HCT116 (cell line): ENCODE measurements at regions not wholly inside any gene's neighbourhood (a gene's known extent, or its start where the extent isn't known, plus 50 kb on each side); places are given as distances from the start of the nearest gene placed in this dataset.

Experiments
- ATAC-seq: fragments of 200-7000 bp; cut with Tn5 transposase; 2 replicates; pipeline ENCODE4 v1.9.1; 2020; ENCODE audit warnings: mild to moderate bottlenecking, moderate library complexity
- BruUV-seq: library from RNA; stranded (reverse); fragments of 400-500 nt; replicated peaks from 2 replicates; lab custom pipeline; 2021; lab: Mats Ljungman, UMichigan
- CTCF ChIA-PET: fragments of 300-600 bp; sonication (Branson Sonifier 250); formaldehyde crosslinking; loops from one replicate; lab custom pipeline; 2021; ENCODE audit warnings: antibody characterized with exemption; lab: Charles Lee
- POLR2A ChIA-PET: fragments of 300-600, 350-600 bp; sonication (Branson Sonifier 250); formaldehyde crosslinking; loops from one replicate; lab custom pipeline; 2021; ENCODE audit warnings: antibody characterized with exemption; lab: Charles Lee
- RAD21 ChIA-PET, 2 experiments: fragments of 300-600 bp; sonication (Branson Sonifier 250); formaldehyde crosslinking; loops; one replicate each; lab custom pipeline; 2023; ENCODE audit warnings: low total read pairs in 2 of 2; ENCODE audit not compliant: uncharacterized antibody in 2 of 2, unreplicated experiment in 2 of 2, low non-redundant PET in 1 of 2; lab: Charles Lee
- DNase-seq: peaks from one replicate; pipeline ENCODE4 v3.0.0-alpha.2; 2010; ENCODE audit warnings: low read depth, low spot score
- H2AFZ ChIP-seq: fragments of 200-600 bp; shearing (Covaris generic), sonication (generic); 2 replicates; pipeline ENCODE4 v1.6.1; 2017; ENCODE audit warnings: low read depth, mixed run types, mixed read lengths, antibody characterized with exemption, low read length; ENCODE audit not compliant: poor library complexity, severe bottlenecking
- H3K27ac ChIP-seq: 2 replicates; pipeline ENCODE4 v1.5.1; 2012; ENCODE audit warnings: low read depth, low read length
- H3K27me3 ChIP-seq: fragments of 200-600 bp; sonication (generic); 2 replicates; pipeline ENCODE4 v1.6.1; 2016; ENCODE audit warnings: mixed run types, low read length, mixed read lengths; ENCODE audit not compliant: insufficient read depth
- H3K36me3 ChIP-seq, 2 experiments: fragments of 200-500 bp in 1 of 2; fragments of 200-600 bp in 1 of 2; sonication (Bioruptor generic) in 1 of 2; sonication (generic) in 1 of 2; 2 replicates each; pipeline versions ENCODE4 v1.5.1 to v1.6.1; 2014 to 2016; ENCODE audit warnings: low read length in 2 of 2, inconsistent platforms in 1 of 2, mixed read lengths in 1 of 2, mixed run types in 1 of 2; ENCODE audit not compliant: insufficient read depth in 2 of 2, control insufficient read depth in 1 of 2
- H3K4me1 ChIP-seq, 2 experiments: fragments of 200-600 bp in 1 of 2; sonication (generic) in 1 of 2; 2 replicates each; pipeline versions ENCODE4 v1.5.1 to v1.6.1; 2012 to 2017; ENCODE audit warnings: low read length in 2 of 2, inconsistent platforms in 1 of 2, mild to moderate bottlenecking in 1 of 2, mixed read lengths in 1 of 2, mixed run types in 1 of 2, moderate library complexity in 1 of 2; ENCODE audit not compliant: insufficient read depth in 2 of 2, control insufficient read depth in 1 of 2
- H3K4me2 ChIP-seq: fragments of 200-600 bp; sonication (generic); 2 replicates; pipeline ENCODE4 v1.6.1; 2017; ENCODE audit warnings: mixed run types, low read length, mixed read lengths
- H3K4me3 ChIP-seq, 2 experiments: fragments of 200-600 bp in 1 of 2; sonication (generic) in 1 of 2; replicated peaks in 1 of 2; 2 replicates each; pipeline ENCODE4 v1.5.1; 2011 to 2016; ENCODE audit warnings: low read length in 2 of 2, control low read depth in 1 of 2, low read depth in 1 of 2, mild to moderate bottlenecking in 1 of 2, mixed read lengths in 1 of 2, mixed run types in 1 of 2
- H3K79me2 ChIP-seq: fragments of 200-600 bp; sonication (generic); 2 replicates; pipeline ENCODE4 v1.6.1; 2017; ENCODE audit warnings: mild to moderate bottlenecking, mixed run types, low read length, moderate library complexity, mixed read lengths; ENCODE audit not compliant: insufficient read depth
- H3K9ac ChIP-seq: fragments of 200-600 bp; sonication (generic); 2 replicates; pipeline ENCODE4 v1.6.1; 2016; ENCODE audit warnings: low read length, mixed read lengths
- H3K9me2 ChIP-seq: fragments of 200-600 bp; sonication (generic), shearing (Covaris generic); 2 replicates; pipeline ENCODE4 v1.6.1; 2017; ENCODE audit warnings: mixed run types, mild to moderate bottlenecking, moderate library complexity; ENCODE audit not compliant: insufficient read depth
- H3K9me3 ChIP-seq, 2 experiments: fragments of 200-500 bp in 1 of 2; fragments of 200-600 bp in 1 of 2; sonication (Bioruptor generic) in 1 of 2; sonication (generic) in 1 of 2; 2 replicates each; pipeline ENCODE4 v1.6.1; 2014 to 2017; ENCODE audit warnings: low read length in 2 of 2, mixed read lengths in 2 of 2, inconsistent platforms in 1 of 2, low read depth in 1 of 2, mild to moderate bottlenecking in 1 of 2, mixed run types in 1 of 2, moderate library complexity in 1 of 2; ENCODE audit not compliant: control insufficient read depth in 1 of 2, insufficient read depth in 1 of 2
- H4K20me1 ChIP-seq: fragments of 200-600 bp; sonication (generic), shearing (Covaris generic); 2 replicates; pipeline ENCODE4 v1.6.1; 2017; ENCODE audit warnings: mixed run types, mild to moderate bottlenecking, moderate library complexity; ENCODE audit not compliant: insufficient read depth
- CBX3 ChIP-seq: IDR thresholded peaks from 2 replicates; pipeline ENCODE4 v1.6.1; 2012; ENCODE audit warnings: low read depth
- CEBPB ChIP-seq: IDR thresholded peaks from 2 replicates; pipeline ENCODE4 v1.6.1; 2012; ENCODE audit warnings: low read depth
- EGR1 ChIP-seq: IDR thresholded peaks from 2 replicates; pipeline ENCODE4 v1.6.1; 2012; ENCODE audit warnings: low read depth
- EZH2 ChIP-seq: fragments of 200-600 bp; sonication (generic); IDR thresholded peaks from 2 replicates; pipeline ENCODE4 v1.6.1; 2017; ENCODE audit warnings: antibody characterized with exemption, mixed run types
- FOSL1 ChIP-seq: IDR thresholded peaks from 2 replicates; pipeline ENCODE4 v1.6.1; 2012; ENCODE audit warnings: low read depth
- JUND ChIP-seq: IDR thresholded peaks from 2 replicates; pipeline ENCODE4 v1.6.1; 2012
- RAD21 ChIP-seq: IDR thresholded peaks from 2 replicates; pipeline ENCODE4 v1.6.1; 2012; ENCODE audit warnings: low read depth, mild to moderate bottlenecking
- SP1 ChIP-seq: IDR thresholded peaks from 2 replicates; pipeline ENCODE4 v1.6.1; 2012; ENCODE audit warnings: low read depth
- SRF ChIP-seq: IDR thresholded peaks from 2 replicates; pipeline ENCODE4 v1.6.1; 2012; ENCODE audit warnings: low read depth
- TCF7L2 ChIP-seq: IDR thresholded peaks from 2 replicates; pipeline ENCODE4 v1.7.0; 2011; ENCODE audit warnings: borderline replicate concordance, inconsistent platforms; ENCODE audit not compliant: insufficient read depth, insufficient read length; ENCODE audit errors: extremely low read depth
- YY1 ChIP-seq: IDR thresholded peaks from 2 replicates; pipeline ENCODE4 v1.6.1; 2011; ENCODE audit warnings: low read length, low read depth, moderate library complexity, mild to moderate bottlenecking; ENCODE audit not compliant: insufficient replicate concordance; ENCODE audit errors: extremely low read depth
- ZBTB33 ChIP-seq: IDR thresholded peaks from 2 replicates; pipeline ENCODE4 v1.6.1; 2011; ENCODE audit warnings: mild to moderate bottlenecking, low read length, moderate library complexity; ENCODE audit not compliant: insufficient replicate concordance; ENCODE audit errors: extremely low read depth
- intact Hi-C: fragments of 100-400 bp; cut with micrococcal nuclease; formaldehyde crosslinking; loops from 2 replicates; pipeline ENCODE4 v1.10.0; 2022
- TF ChIP-seq, protein P1 (sequence below): IDR thresholded peaks from 2 replicates; pipeline ENCODE4 v1.6.1; 2012; ENCODE audit warnings: low read depth
- TF ChIP-seq, protein P2 (sequence below): IDR thresholded peaks from 2 replicates; pipeline ENCODE4 v1.6.1; 2012
- TF ChIP-seq, protein P3 (sequence below), 3 experiments: fragments of 200-600 bp in 1 of 3; sonication (generic) in 1 of 3; IDR thresholded peaks in 2 of 3; conservative IDR thresholded peaks in 1 of 3; 2 replicates each; pipeline ENCODE4 v1.5.1; 2012 to 2017; ENCODE audit warnings: low read depth in 2 of 3, low read length in 2 of 3, antibody characterized with exemption in 1 of 3, borderline replicate concordance in 1 of 3, control low read depth in 1 of 3, mild to moderate bottlenecking in 1 of 3, mixed read lengths in 1 of 3, mixed run types in 1 of 3, moderate library complexity in 1 of 3; ENCODE audit not compliant: insufficient read depth in 1 of 3

- POLR2A ChIA-PET, result no interaction called here
- TF ChIP-seq EZH2, result no peak
- TF ChIP-seq, protein P1, sequence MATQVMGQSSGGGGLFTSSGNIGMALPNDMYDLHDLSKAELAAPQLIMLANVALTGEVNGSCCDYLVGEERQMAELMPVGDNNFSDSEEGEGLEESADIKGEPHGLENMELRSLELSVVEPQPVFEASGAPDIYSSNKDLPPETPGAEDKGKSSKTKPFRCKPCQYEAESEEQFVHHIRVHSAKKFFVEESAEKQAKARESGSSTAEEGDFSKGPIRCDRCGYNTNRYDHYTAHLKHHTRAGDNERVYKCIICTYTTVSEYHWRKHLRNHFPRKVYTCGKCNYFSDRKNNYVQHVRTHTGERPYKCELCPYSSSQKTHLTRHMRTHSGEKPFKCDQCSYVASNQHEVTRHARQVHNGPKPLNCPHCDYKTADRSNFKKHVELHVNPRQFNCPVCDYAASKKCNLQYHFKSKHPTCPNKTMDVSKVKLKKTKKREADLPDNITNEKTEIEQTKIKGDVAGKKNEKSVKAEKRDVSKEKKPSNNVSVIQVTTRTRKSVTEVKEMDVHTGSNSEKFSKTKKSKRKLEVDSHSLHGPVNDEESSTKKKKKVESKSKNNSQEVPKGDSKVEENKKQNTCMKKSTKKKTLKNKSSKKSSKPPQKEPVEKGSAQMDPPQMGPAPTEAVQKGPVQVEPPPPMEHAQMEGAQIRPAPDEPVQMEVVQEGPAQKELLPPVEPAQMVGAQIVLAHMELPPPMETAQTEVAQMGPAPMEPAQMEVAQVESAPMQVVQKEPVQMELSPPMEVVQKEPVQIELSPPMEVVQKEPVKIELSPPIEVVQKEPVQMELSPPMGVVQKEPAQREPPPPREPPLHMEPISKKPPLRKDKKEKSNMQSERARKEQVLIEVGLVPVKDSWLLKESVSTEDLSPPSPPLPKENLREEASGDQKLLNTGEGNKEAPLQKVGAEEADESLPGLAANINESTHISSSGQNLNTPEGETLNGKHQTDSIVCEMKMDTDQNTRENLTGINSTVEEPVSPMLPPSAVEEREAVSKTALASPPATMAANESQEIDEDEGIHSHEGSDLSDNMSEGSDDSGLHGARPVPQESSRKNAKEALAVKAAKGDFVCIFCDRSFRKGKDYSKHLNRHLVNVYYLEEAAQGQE, result peak; percentile 57
- TF ChIP-seq EGR1, result no peak
- no peak for TF ChIP-seq SRF
- TF ChIP-seq, protein P2, sequence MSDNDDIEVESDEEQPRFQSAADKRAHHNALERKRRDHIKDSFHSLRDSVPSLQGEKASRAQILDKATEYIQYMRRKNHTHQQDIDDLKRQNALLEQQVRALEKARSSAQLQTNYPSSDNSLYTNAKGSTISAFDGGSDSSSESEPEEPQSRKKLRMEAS, result no peak
- TF ChIP-seq TCF7L2, result no peak
- TF ChIP-seq, protein P3, sequence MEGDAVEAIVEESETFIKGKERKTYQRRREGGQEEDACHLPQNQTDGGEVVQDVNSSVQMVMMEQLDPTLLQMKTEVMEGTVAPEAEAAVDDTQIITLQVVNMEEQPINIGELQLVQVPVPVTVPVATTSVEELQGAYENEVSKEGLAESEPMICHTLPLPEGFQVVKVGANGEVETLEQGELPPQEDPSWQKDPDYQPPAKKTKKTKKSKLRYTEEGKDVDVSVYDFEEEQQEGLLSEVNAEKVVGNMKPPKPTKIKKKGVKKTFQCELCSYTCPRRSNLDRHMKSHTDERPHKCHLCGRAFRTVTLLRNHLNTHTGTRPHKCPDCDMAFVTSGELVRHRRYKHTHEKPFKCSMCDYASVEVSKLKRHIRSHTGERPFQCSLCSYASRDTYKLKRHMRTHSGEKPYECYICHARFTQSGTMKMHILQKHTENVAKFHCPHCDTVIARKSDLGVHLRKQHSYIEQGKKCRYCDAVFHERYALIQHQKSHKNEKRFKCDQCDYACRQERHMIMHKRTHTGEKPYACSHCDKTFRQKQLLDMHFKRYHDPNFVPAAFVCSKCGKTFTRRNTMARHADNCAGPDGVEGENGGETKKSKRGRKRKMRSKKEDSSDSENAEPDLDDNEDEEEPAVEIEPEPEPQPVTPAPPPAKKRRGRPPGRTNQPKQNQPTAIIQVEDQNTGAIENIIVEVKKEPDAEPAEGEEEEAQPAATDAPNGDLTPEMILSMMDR (IDR thresholded peaks at IDR 0.05 in 2 of 3, conservative IDR thresholded peaks at IDR 0.05 in 1 of 3; ENCODE audit: borderline replicate concordance in 1 of 3, insufficient read depth in 1 of 3, low read depth in 2 of 3, low read length in 2 of 3), result peak; percentile 70 to 76 (median 75)
- peak; percentile 80 for TF ChIP-seq RAD21
- no peak for TF ChIP-seq ZBTB33
- TF ChIP-seq SP1, result no peak
- TF ChIP-seq JUND, result no peak
- no peak for TF ChIP-seq CEBPB
- no peak for TF ChIP-seq YY1
- TF ChIP-seq CBX3, result no peak
- TF ChIP-seq FOSL1, result no peak
- H3K27me3 ChIP-seq, result peaks cover 7% of the 10 kb centered on the region
- ATAC-seq, result peak; percentile 100
- no TSS peak for BruUV-seq
- H3K36me3 ChIP-seq, result no peaks in the 10 kb centered on the region
- DNase-seq, result peak; percentile 41
- no peak overlapping the region for H3K9ac ChIP-seq
- CTCF ChIA-PET, result interaction anchor here (1.7 to 2.4 kb wide), 2 partner anchors 184 to 274 kb away, joined by 4 to 22 read pairs; no protein-coding TSS in a partner anchor
- intact Hi-C loops, result loop anchor here (2.0 kb wide), 2 partner anchors 275 to 519 kb away; no protein-coding TSS in a partner anchor
- H3K4me3 ChIP-seq, result no peak overlapping the region
- RAD21 ChIA-PET, result no interaction called here
- no peak overlapping the region for H3K27ac ChIP-seq
- peak overlapping the region; percentile 55 for H3K4me2 ChIP-seq
- H2AFZ ChIP-seq, result peak overlapping the region; percentile 95
- no peaks in the 10 kb centered on the region for H3K9me3 ChIP-seq
- no peaks in the 10 kb centered on the region for H3K79me2 ChIP-seq
- peaks cover 0 to 3% of the 10 kb centered on the region in 2 experiments; a peak in 2 of 4 replicates for H3K4me1 ChIP-seq
- H4K20me1 ChIP-seq, result no peaks in the 10 kb centered on the region
- H3K9me2 ChIP-seq, result no peaks in the 10 kb centered on the region
Observed at GRCh38 chr15:97903971-97904572, 56.4 kb upstream of the ARRDC4 start.
